HL-60 (cell line): ENCODE measurements at regions not wholly inside any gene's neighbourhood (a gene's known extent, or its start where the extent isn't known, plus 50 kb on each side); places are given as distances from the start of the nearest gene placed in this dataset.

Source experiments
- DNase-seq, 2 experiments: peaks; one replicate each; pipeline ENCODE4 v3.0.0-alpha.2; 2010 to 2020; ENCODE audit warnings: low read depth in 1 of 2, low spot score in 1 of 2
- H3K27ac ChIP-seq: fragments of 250-450 bp; sonication (Bioruptor Pico); replicated peaks from 2 replicates; pipeline ENCODE4 v1.5.1; 2020; ENCODE audit warnings: mild to moderate bottlenecking, moderate library complexity
- H3K27me3 ChIP-seq: fragments of 250-450 bp; sonication (Bioruptor Pico); 2 replicates; pipeline ENCODE4 v1.5.1; 2021; ENCODE audit warnings: mild to moderate bottlenecking, moderate library complexity; ENCODE audit not compliant: insufficient read depth, poor library complexity, severe bottlenecking
- H3K4me3 ChIP-seq: replicated peaks from 2 replicates; pipeline ENCODE4 v1.5.1; 2011; ENCODE audit warnings: mild to moderate bottlenecking, control low read depth, low read length; ENCODE audit not compliant: insufficient read depth
- GABPA ChIP-seq: IDR thresholded peaks from 2 replicates; pipeline ENCODE4 v1.6.1; 2012; ENCODE audit warnings: low read depth
- POLR2AphosphoS5 ChIP-seq: IDR thresholded peaks from 2 replicates; pipeline ENCODE4 v1.6.1; 2012; ENCODE audit warnings: low read depth
- REST ChIP-seq: IDR thresholded peaks from 2 replicates; pipeline ENCODE4 v1.6.1; 2012; ENCODE audit warnings: low read depth; ENCODE audit not compliant: insufficient replicate concordance
- SPI1 ChIP-seq: IDR thresholded peaks from 2 replicates; pipeline ENCODE4 v1.6.1; 2012; ENCODE audit warnings: low read depth, mild to moderate bottlenecking, borderline replicate concordance
- TF ChIP-seq, protein P1 (sequence below): IDR thresholded peaks from one replicate; pipeline ENCODE4 v1.5.1; 2011; ENCODE audit warnings: low read length, control low read depth, inconsistent platforms; ENCODE audit not compliant: insufficient read depth

DNA sequence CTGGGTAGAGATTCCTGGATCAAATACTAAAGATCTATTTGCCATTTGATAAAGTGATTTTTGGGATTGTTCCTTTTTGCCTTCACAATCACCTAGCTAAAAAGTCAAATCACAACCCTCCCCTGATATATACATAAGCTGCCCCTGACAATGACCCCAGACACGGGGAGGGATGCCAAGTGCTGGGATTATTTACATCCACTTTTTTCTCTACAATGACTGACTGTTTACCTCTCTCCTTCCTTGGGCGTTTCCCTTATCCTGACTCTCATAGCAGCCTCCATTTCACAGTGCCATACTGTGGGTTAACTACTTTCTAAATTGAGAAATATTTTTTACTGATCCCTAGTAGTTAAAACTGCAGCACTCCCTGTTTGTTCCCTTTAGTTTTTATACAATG is 150.8 kb upstream of the TMEM170B start:
- no peak for DNase-seq
- Histone ChIP-seq H3K27ac (no peak overlapping the region), H3K27me3 (no peaks in the 10 kb centered on the region), H3K4me3 (no peak overlapping the region)
- TF ChIP-seq, protein P1, sequence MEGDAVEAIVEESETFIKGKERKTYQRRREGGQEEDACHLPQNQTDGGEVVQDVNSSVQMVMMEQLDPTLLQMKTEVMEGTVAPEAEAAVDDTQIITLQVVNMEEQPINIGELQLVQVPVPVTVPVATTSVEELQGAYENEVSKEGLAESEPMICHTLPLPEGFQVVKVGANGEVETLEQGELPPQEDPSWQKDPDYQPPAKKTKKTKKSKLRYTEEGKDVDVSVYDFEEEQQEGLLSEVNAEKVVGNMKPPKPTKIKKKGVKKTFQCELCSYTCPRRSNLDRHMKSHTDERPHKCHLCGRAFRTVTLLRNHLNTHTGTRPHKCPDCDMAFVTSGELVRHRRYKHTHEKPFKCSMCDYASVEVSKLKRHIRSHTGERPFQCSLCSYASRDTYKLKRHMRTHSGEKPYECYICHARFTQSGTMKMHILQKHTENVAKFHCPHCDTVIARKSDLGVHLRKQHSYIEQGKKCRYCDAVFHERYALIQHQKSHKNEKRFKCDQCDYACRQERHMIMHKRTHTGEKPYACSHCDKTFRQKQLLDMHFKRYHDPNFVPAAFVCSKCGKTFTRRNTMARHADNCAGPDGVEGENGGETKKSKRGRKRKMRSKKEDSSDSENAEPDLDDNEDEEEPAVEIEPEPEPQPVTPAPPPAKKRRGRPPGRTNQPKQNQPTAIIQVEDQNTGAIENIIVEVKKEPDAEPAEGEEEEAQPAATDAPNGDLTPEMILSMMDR = no peak
- TF ChIP-seq GABPA (no peak), REST (no peak), SPI1 (no peak), POLR2AphosphoS5 (no peak)

DNA sequence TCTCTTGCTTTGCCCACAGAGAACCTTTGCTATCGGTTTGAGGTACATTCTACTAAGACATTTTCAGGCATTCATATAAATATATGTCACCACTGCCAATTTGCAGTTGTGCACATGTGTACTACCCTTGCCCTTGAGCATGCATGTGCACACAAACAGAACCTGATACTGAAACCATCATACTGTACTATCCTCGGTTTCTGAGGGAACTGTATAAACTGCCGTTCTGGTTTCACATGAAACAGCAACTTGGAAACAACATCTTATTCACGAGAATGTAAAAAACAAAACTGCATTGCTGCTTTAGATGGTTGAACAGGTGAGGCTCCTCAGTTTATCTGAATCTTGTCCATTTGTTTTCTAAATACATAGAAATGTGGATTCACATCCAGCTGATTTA is 151.2 kb upstream of the TMEM170B start:
- Histone ChIP-seq H3K4me3 (no peak overlapping the region), H3K27ac (no peak overlapping the region), H3K27me3 (no peaks in the 10 kb centered on the region)
- DNase-seq = no peak
- TF ChIP-seq POLR2AphosphoS5 (no peak), REST (no peak), SPI1 (no peak), GABPA (no peak)
- TF ChIP-seq, protein P1 = no peak

DNA sequence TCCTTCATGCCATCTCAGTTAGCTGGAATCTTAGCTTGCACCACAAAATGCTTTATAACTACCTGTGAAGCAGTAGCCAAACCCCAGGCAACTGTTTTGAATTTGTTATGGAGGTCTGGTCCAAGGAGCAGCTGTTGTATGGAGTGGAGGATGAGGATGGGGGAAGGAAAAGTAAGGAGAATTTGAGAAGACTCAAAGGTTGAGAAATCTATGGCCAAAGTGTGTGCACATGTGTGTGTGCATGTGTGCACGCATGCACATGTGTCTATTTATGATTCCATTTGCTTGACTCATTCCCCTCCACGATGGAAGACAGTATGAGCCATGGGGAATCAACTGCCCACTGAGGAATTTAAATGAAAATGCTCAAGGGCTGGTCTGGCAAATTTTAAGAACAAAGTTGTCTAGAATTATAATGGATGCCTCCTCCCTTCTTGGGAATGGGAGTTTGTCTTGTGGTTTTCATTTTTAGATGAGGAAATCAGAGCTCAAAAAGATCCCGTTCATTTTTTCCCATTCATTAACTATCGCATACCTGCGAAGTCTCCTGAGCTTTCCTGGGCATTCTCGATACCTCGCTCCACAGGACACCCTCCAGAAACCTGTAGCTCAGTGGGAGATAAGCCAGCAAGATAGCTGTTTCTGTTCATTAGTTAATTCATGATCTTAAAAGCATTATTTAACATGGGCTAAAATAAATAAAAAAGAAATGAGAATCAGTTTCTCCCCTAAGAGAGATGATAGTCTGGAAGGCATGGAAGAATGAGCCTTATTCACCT is 152.3 kb upstream of the NEDD9 start:
- no peak overlapping the region for H3K4me3 ChIP-seq
- DNase-seq = no peak
- H3K27ac ChIP-seq = no peak overlapping the region
- no peaks in the 10 kb centered on the region for H3K27me3 ChIP-seq
- TF ChIP-seq, protein P1 = no peak
- TF ChIP-seq GABPA (no peak), REST (no peak), POLR2AphosphoS5 (no peak), SPI1 (no peak)
